ENCODE measurements at regions not wholly inside any gene's neighbourhood (a gene's known extent, or its start where the extent isn't known, plus 50 kb on each side); places are given as distances from the start of the nearest gene placed in this dataset.

GRCh38 chr1:57686306-57686705, 262.4 kb upstream of the DAB1 start:
- H3K4me3 ChIP-seq (ENCODE audit: low read depth, low read length), result no peak overlapping the region
- DNase-seq (ENCODE audit: low read depth), result no peak
- TF ChIP-seq, protein P1, sequence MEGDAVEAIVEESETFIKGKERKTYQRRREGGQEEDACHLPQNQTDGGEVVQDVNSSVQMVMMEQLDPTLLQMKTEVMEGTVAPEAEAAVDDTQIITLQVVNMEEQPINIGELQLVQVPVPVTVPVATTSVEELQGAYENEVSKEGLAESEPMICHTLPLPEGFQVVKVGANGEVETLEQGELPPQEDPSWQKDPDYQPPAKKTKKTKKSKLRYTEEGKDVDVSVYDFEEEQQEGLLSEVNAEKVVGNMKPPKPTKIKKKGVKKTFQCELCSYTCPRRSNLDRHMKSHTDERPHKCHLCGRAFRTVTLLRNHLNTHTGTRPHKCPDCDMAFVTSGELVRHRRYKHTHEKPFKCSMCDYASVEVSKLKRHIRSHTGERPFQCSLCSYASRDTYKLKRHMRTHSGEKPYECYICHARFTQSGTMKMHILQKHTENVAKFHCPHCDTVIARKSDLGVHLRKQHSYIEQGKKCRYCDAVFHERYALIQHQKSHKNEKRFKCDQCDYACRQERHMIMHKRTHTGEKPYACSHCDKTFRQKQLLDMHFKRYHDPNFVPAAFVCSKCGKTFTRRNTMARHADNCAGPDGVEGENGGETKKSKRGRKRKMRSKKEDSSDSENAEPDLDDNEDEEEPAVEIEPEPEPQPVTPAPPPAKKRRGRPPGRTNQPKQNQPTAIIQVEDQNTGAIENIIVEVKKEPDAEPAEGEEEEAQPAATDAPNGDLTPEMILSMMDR (IDR thresholded peaks at IDR 0.05; ENCODE audit: insufficient read depth, low read depth, low read length), result no peak

GRCh38 chr1:57683037-57683942, 259.4 kb upstream of the DAB1 start:
- TF ChIP-seq, protein P1 (IDR thresholded peaks at IDR 0.05; ENCODE audit: insufficient read depth, low read depth, low read length), result no peak
- no peak for DNase-seq (ENCODE audit: low read depth)

DNA sequence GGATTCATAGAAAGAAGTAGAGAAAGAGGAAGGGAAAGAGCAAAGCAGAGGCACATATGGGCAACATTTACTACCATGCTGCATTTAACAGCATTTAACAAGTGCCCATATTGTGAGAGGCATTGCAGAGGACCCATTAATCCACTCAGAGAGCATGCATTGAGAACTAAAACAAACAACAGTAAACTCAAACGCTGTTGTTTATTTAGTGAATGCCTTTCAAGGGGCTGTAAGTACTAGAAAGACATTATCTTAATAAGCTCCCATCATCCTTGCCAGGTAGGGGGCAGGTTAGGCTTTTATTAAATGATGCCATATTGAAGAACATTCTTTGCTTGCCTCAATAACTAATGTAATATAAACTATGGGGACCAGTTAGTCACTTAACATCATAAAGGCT, 254.3 kb upstream of the DAB1 start:
- no peak for DNase-seq (ENCODE audit: low read depth)
- TF ChIP-seq, protein P1 (IDR thresholded peaks at IDR 0.05; ENCODE audit: insufficient read depth, low read depth, low read length), result no peak
- no peak overlapping the region for H3K4me3 ChIP-seq (ENCODE audit: low read depth, low read length)

More at GRCh38 chr1:57683037-57683942, 259.4 kb upstream of the DAB1 start:
- H3K4me3 ChIP-seq (ENCODE audit: low read depth, low read length), result no peak overlapping the region

DNA sequence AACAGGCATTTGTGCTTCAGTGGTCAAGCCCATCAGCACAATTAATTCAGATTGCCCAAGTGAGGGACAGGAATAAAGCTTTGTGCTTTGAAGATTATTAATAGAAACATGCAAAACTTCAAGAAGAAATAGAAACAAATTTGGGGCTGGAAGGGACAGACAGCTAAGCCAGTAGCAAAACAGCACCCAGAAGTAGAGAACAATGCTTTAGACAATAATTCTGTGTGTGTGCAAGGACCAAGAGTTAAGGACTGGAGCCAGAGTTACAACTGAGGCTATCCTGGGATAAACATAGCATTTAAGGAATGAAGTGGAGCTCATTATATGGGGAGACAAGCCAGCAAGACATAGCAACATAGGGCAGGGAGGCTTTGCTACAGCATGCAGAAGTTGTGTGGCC, 251.9 kb upstream of the DAB1 start:
- TF ChIP-seq, protein P1 (IDR thresholded peaks at IDR 0.05; ENCODE audit: insufficient read depth, low read depth, low read length), result no peak
- H3K4me3 ChIP-seq (ENCODE audit: low read depth, low read length), result no peak overlapping the region
- no peak for DNase-seq (ENCODE audit: low read depth)

GRCh38 chr1:57674801-57675200, 250.9 kb upstream of the DAB1 start:
- TF ChIP-seq, protein P1 (IDR thresholded peaks at IDR 0.05; ENCODE audit: insufficient read depth, low read depth, low read length), result no peak
- no peak overlapping the region for H3K4me3 ChIP-seq (ENCODE audit: low read depth, low read length)
- DNase-seq (ENCODE audit: low read depth), result no peak

DNA sequence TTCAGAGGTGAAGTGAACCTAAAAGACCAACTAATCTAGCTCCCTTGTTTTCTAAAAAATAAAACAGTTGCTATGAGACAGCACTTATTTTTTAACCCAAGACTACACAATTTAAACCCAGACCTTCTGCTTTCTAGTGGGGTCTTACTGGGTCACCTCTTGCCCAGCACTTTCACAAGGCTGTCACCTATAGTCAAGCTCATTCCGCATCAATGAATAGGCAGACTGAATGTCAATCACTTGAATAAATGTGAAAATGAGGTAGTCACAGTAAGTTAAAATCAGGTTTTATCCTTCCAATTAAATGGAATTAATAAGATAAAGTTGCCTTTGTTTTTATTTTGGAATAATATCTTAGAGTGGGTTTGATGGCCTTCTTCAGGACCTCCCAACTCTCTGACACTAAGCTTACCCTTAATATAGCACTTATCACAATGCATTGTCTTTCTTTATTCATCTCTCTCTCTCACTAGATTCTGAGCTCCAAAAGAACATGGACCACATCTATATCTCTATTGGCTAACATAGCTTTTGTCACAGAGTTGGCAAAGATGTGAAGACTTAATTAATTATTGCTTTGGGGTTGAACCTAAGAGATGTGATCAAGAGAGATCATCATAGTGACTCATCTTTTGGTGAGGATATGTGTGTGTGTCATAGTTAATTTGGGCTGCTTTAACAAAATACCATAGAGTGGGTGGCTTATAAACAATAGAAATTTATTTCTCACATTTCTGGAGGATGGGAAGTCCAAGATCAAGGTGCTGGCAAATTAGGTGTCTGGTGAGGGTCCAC, 248.7 kb upstream of the DAB1 start:
- TF ChIP-seq, protein P1 (IDR thresholded peaks at IDR 0.05; ENCODE audit: insufficient read depth, low read depth, low read length), result no peak
- H3K4me3 ChIP-seq (ENCODE audit: low read depth, low read length), result no peak overlapping the region
- DNase-seq (ENCODE audit: low read depth), result no peak

Measured in fibroblast of villous mesenchyme (primary cell).